ENCODE measurements at regions not wholly inside any gene's neighbourhood (a gene's known extent, or its start where the extent isn't known, plus 50 kb on each side); places are given as distances from the start of the nearest gene placed in this dataset.

- TF ChIP-seq POLR2A (IDR thresholded peaks at IDR 0.05; ENCODE audit: low read depth, low read length) (no peak), POLR2AphosphoS5 (IDR thresholded peaks at IDR 0.05; ENCODE audit: low read depth, low read length) (no peak), TAF1 (IDR thresholded peaks at IDR 0.05; ENCODE audit: low read depth, low read length) (no peak), PAX5 (IDR thresholded peaks at IDR 0.05; ENCODE audit: insufficient read depth, low read length, severe bottlenecking) (no peak)
Observed at GRCh38 chr3:193016437-193016901, 98.8 kb upstream of the MB21D2 start.
